HG02885 (cell line): ENCODE measurements at regions not wholly inside any gene's neighbourhood (a gene's known extent, or its start where the extent isn't known, plus 50 kb on each side); places are given as distances from the start of the nearest gene placed in this dataset.
"Not testable (repeated sequence)": the region's sequence is repeated elsewhere in the genome, so short reads cannot be mapped to it uniquely, and the experiment has no call there.

Experiments
- ATAC-seq: cut with Tn5 transposase; IDR thresholded peaks from one replicate; pipeline ENCODE4 v1.9.1; 2021; ENCODE audit warnings: mild to moderate bottlenecking; ENCODE audit not compliant: unreplicated experiment, poor library complexity

DNA sequence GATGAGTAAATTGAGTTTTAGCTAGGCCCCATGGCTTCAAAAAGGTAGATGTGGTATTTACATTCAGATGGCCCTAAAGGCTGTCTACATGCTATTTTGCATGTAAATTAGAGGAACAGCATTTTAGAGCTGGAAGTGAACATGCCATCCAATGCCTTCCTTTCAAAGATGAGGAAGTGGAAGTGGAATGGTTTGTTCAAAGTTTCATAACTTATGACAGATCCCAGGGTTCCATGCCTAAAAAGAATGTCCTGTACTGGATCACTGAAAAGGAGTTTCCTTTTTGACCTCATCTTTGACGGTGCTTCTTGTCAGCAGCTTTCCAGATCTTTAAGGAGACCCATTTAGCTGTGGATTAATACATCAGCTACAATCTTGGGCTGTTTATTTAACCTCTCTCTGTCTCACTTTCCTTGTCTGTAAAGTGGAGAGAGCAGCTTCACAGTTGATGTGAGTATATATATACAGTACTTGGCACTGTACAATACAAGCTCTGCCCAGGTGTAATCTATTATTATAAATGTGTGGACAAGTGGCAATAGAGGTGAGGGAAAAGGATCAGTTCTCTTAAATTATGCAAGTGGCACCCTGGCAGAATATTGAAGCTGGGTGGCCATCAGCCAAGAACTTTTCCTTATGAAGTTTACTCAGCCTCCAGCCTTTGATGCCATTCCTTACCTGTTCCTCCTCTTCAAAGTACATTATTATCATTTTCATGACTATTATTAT, 68.7 kb upstream of the GOLGA8B start:
- ATAC-seq = no peak

DNA sequence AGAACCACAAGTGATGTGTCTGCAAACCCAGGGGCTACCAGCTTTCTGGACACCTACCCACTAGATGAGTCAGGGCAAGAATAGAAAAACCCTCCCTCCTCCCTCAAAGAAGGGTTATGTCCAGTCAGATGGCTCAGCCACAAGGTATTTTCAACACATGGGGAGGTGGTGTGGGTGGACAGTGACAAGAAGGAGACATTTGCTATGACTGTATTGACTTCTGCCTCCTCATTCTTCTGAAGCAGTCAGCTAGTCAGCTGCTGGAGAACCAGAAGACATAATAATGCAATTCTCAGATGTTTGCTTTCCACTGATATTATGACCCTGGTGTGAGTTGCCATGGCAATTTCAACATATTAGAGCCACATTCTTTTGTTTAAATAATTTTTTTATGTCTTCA, 66.7 kb upstream of the GOLGA8B start:
- peak; percentile 83 for ATAC-seq

DNA sequence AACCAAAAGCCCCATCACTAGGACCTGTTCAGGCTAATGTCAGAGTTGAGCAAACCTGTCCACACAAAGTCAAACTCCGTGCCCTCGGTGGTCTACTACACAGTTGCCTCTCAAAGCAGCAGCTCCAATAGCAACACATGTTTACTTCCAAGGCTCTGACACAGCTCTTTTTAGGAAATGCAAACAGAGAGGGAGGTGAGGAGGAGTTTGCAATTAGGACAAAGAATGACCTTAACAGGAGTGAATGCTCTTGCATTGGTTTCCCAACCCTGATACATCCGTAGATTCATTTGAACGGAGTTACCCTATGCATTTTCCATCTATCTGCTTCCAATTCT, 64.8 kb upstream of the GOLGA8B start:
- ATAC-seq = no peak

DNA sequence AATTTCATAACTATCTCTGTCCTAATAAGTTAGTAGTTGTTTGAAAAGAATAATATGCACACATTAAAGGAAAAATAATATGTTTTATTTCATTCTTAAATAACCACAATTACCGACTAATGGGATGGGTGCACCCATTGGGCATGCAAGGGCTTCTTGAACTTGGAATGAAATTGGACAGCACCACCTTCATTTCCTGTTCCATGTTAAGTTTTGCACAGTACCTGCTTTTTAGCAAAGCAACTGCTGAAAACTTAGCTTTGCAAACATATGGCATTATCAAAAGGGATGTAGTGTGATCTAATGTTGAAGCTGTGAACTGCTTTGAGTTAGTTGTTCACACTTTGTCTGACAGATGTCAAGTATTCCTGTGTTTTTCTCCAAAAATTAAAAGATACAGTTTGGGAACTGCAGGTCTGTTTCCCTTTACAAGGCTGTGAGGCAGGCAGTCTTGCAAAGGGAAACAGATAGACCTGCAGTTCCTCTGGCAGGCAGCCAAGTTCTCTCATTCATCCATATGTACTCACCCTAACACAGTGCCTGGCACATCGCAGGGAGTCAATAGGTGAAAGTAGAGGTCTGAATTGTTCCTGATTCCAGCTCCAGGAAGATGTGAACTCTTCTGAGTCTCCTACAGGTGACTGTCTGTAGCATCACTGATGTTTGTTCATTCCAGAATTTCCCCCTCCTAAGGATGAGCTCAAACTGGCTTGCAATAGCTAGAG, 64.3 kb upstream of the GOLGA8B start:
- no peak for ATAC-seq

DNA sequence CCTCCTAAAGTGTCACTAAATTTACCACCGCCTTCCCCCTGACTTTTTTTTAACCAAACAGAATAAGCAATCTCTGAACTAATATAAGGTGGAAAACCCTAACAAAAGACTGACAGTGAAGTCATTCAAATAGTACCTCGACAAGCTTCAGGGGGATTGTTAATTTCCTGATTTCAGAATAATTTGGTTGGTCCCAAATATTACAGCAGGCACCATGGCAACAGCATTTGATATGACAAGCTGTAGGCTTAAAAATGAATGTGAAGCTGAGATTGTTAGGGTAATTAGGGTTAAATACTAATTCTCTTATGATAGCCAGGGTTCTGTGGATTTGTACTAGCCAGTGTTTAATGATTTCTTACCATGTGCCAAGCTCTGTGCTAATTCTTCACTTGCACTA, 63.5 kb upstream of the GOLGA8B start:
- no peak for ATAC-seq

DNA sequence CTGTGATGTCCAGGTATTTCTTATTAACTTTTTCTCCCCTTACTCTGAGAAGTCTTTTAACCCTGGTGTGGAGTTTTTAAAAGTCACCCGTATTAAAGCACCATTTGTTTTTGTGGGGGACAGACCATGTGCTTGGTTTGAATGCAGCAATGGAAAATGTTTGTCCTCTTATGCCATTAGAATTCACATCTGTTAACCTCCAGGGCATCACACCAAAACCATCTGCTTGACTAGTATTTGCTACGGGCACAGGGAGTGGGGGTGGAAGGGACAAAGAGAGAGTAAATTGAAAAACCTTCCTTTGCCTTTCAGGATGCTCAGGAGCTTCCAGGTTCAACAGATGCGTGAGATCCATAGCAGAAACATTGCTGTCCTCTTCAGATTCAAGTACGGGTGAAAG, 61.4 kb upstream of the GOLGA8B start:
- ATAC-seq = no peak

DNA sequence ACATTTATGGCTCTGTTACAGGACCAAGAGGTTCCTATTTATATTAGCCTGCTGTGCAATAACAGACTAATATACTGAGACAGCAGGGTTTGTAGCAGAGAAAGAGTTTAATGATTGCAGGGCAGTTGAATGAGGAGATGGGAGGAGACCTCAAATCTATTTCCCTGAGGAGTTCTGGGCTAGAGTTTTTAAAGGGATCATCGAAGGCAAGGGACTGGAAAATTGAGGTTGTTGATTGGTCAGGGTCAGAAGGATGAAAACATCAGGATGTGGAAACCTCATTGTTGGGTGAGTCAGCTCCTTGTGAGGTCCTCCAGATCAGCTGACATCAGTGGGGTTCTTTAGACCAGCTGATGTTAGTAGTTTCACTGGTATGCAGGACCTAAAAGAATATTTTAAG, 60.6 kb upstream of the GOLGA8B start:
- no peak for ATAC-seq

DNA sequence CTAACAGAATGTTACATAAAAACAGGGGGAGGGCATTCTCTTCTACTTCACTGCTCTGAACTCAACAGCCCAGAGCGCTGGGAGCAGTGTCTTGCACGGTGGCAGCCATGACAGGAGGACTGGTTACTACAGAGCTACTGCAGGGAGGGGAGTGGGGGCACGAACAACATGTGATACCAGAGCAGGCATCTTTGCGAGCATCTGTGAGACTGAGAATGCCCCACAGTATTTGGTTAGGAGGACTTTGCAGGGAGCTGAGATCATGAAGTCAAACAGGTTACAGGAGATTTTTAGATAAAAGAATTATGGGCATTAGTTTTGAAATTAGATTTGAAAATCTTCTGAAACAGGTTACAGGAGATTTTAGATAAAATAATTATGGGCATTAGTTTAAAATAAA, 58.8 kb upstream of the GOLGA8B start:
- ATAC-seq = no peak

DNA sequence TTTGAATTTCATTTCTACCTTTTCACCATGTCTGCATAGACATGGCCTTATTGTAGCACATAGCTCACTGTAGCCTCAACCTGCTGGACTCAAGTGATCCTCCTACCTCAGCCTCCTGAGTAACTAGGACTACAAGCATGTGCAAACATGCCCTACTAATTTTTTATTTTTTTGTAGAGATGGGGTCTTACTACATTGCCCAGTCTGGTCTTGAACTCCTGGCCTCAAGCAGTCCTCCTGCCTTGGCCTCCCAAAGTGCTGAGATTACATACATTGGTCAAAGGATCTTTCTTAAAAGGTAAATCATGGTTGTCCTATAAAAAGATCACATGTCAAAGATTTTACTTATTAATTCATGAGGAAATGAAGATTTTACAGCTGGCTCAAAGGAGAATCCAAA, 57.2 kb upstream of the GOLGA8B start:
- no peak for ATAC-seq

DNA sequence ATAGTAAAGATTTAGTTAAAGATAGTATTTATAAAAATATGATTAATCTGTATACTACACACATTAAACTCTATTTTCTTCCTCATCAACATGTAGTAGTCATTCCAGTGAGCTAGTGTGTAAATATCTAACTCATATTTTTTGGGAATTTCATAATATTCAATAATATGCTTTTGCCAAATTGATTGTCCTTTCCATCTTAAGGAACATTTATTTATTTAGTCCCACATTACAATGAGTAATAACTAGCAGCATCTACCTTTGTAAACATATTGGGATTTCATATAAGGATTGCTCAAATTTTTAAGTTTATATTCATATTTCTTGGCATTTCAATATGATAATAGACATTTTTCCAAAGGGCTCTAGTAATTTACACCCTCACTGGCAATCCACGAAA, 53.9 kb upstream of the GOLGA8B start:
- no peak for ATAC-seq

DNA sequence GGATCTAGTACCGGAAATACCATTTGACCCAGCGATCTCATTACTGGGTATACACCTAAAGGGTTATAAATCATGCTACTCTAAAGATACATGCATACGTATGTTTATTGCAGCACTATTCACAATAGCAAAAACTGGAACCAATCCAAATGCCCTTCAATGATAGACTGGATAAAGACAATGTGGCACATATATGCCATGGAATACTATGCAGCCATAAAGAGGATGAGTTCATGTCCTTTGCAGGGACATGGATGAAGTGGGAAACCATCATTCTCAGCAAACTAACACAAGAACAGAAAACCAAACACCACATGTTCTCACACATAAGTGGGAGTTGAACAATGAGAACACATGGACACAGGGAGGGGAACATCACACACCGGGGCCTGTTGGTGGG, 50.2 kb upstream of the GOLGA8B start:
- not testable (repeated sequence) for ATAC-seq
